ENCODE measurements at regions not wholly inside any gene's neighbourhood (a gene's known extent, or its start where the extent isn't known, plus 50 kb on each side); places are given as distances from the start of the nearest gene placed in this dataset.

- H2AFZ ChIP-seq (ENCODE audit: low read depth, low read length), result no peak overlapping the region
- no peak overlapping the region for H3K9ac ChIP-seq (ENCODE audit: low read length)
- H3K27me3 ChIP-seq (ENCODE audit: insufficient read depth, low read depth, low read length), result no peaks in the 10 kb centered on the region
- no peak overlapping the region for H3K27ac ChIP-seq (ENCODE audit: low read length)
- no peaks in the 10 kb centered on the region for H3K9me2 ChIP-seq (ENCODE audit: insufficient read depth, low read length)
- H3K4me3 ChIP-seq (ENCODE audit: low read length), result no peak overlapping the region
- no peaks in the 10 kb centered on the region for H3K9me3 ChIP-seq (ENCODE audit: low read length)
- no peaks in the 10 kb centered on the region for H3K79me2 ChIP-seq (replicated peaks; ENCODE audit: insufficient read depth, low read length)
- TF ChIP-seq SMC3 (conservative IDR thresholded peaks at IDR 0.05; ENCODE audit: poor library complexity), result no peak
- no peak for TF ChIP-seq EZH2 (IDR thresholded peaks at IDR 0.05; ENCODE audit: borderline replicate concordance, insufficient read depth, low read length, poor library complexity, severe bottlenecking)
- TF ChIP-seq, protein P1, sequence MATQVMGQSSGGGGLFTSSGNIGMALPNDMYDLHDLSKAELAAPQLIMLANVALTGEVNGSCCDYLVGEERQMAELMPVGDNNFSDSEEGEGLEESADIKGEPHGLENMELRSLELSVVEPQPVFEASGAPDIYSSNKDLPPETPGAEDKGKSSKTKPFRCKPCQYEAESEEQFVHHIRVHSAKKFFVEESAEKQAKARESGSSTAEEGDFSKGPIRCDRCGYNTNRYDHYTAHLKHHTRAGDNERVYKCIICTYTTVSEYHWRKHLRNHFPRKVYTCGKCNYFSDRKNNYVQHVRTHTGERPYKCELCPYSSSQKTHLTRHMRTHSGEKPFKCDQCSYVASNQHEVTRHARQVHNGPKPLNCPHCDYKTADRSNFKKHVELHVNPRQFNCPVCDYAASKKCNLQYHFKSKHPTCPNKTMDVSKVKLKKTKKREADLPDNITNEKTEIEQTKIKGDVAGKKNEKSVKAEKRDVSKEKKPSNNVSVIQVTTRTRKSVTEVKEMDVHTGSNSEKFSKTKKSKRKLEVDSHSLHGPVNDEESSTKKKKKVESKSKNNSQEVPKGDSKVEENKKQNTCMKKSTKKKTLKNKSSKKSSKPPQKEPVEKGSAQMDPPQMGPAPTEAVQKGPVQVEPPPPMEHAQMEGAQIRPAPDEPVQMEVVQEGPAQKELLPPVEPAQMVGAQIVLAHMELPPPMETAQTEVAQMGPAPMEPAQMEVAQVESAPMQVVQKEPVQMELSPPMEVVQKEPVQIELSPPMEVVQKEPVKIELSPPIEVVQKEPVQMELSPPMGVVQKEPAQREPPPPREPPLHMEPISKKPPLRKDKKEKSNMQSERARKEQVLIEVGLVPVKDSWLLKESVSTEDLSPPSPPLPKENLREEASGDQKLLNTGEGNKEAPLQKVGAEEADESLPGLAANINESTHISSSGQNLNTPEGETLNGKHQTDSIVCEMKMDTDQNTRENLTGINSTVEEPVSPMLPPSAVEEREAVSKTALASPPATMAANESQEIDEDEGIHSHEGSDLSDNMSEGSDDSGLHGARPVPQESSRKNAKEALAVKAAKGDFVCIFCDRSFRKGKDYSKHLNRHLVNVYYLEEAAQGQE (IDR thresholded peaks at IDR 0.05; ENCODE audit: borderline replicate concordance), result no peak
- no peak for TF ChIP-seq RAD21 (conservative IDR thresholded peaks at IDR 0.05)
- no peak for TF ChIP-seq POLR2AphosphoS5 (IDR thresholded peaks at IDR 0.05)
- no peak for TF ChIP-seq EP300 (conservative IDR thresholded peaks at IDR 0.05; ENCODE audit: poor library complexity, severe bottlenecking)
- TF ChIP-seq TAF1 (IDR thresholded peaks at IDR 0.05; ENCODE audit: low read depth), result no peak
- no peak for TF ChIP-seq MXI1 (conservative IDR thresholded peaks at IDR 0.05; ENCODE audit: poor library complexity, severe bottlenecking)
- TF ChIP-seq, protein P2, sequence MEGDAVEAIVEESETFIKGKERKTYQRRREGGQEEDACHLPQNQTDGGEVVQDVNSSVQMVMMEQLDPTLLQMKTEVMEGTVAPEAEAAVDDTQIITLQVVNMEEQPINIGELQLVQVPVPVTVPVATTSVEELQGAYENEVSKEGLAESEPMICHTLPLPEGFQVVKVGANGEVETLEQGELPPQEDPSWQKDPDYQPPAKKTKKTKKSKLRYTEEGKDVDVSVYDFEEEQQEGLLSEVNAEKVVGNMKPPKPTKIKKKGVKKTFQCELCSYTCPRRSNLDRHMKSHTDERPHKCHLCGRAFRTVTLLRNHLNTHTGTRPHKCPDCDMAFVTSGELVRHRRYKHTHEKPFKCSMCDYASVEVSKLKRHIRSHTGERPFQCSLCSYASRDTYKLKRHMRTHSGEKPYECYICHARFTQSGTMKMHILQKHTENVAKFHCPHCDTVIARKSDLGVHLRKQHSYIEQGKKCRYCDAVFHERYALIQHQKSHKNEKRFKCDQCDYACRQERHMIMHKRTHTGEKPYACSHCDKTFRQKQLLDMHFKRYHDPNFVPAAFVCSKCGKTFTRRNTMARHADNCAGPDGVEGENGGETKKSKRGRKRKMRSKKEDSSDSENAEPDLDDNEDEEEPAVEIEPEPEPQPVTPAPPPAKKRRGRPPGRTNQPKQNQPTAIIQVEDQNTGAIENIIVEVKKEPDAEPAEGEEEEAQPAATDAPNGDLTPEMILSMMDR (IDR thresholded peaks at IDR 0.05; ENCODE audit: poor library complexity, severe bottlenecking), result no peak
- no peak overlapping the region for H3K4me2 ChIP-seq (ENCODE audit: low read length)
- no peaks in the 10 kb centered on the region for H4K20me1 ChIP-seq (ENCODE audit: insufficient read depth)
- H3K36me3 ChIP-seq (ENCODE audit: insufficient read depth, low read length), result no peaks in the 10 kb centered on the region
- no peaks in the 10 kb centered on the region for H3F3A ChIP-seq (ENCODE audit: insufficient read depth, low read length, poor library complexity, severe bottlenecking)
These were observed 177.0 kb upstream of the VASH1 start for GRCh38 chr14:76584271-76584702.

DNA sequence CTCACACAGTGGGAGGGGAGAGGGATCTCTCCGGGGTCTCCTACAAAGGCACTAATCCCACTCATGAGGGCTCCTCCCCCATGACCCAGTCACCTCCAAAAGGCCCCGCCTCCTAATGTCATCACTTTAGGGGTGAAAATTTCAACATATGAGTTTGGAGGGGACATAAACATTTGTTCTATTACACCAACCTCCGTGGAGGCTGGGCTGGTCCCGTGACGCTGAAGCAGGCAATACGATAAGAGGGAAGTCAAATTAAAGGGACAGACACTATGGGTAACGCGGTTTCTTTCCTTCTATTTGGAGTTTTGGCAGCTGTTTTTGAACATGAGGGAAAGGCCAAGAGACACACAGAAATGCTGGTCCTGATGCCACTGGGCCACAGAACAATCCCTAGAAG lies 175.7 kb upstream of the VASH1 start:
- H2AFZ ChIP-seq (ENCODE audit: low read depth, low read length), result no peak overlapping the region
- H3K4me2 ChIP-seq (ENCODE audit: low read length), result no peak overlapping the region
- H3K79me2 ChIP-seq (replicated peaks; ENCODE audit: insufficient read depth, low read length), result no peaks in the 10 kb centered on the region
- no peaks in the 10 kb centered on the region for H3K27me3 ChIP-seq (ENCODE audit: insufficient read depth, low read depth, low read length)
- H4K20me1 ChIP-seq (ENCODE audit: insufficient read depth), result no peaks in the 10 kb centered on the region
- H3K36me3 ChIP-seq (ENCODE audit: insufficient read depth, low read length), result no peaks in the 10 kb centered on the region
- H3K9me3 ChIP-seq (ENCODE audit: low read length), result no peaks in the 10 kb centered on the region
- no peaks in the 10 kb centered on the region for H3K9me2 ChIP-seq (ENCODE audit: insufficient read depth, low read length)
- no peaks in the 10 kb centered on the region for H3F3A ChIP-seq (ENCODE audit: insufficient read depth, low read length, poor library complexity, severe bottlenecking)
- H3K27ac ChIP-seq (ENCODE audit: low read length), result no peak overlapping the region
- no peak overlapping the region for H3K4me3 ChIP-seq (ENCODE audit: low read length)
- H3K9ac ChIP-seq (ENCODE audit: low read length), result no peak overlapping the region
- no peak for TF ChIP-seq POLR2AphosphoS5 (IDR thresholded peaks at IDR 0.05)
- no peak for TF ChIP-seq SMC3 (conservative IDR thresholded peaks at IDR 0.05; ENCODE audit: poor library complexity)
- TF ChIP-seq EZH2 (IDR thresholded peaks at IDR 0.05; ENCODE audit: borderline replicate concordance, insufficient read depth, low read length, poor library complexity, severe bottlenecking), result no peak
- TF ChIP-seq MXI1 (conservative IDR thresholded peaks at IDR 0.05; ENCODE audit: poor library complexity, severe bottlenecking), result no peak
- TF ChIP-seq, protein P1 (IDR thresholded peaks at IDR 0.05; ENCODE audit: borderline replicate concordance), result no peak
- TF ChIP-seq EP300 (conservative IDR thresholded peaks at IDR 0.05; ENCODE audit: poor library complexity, severe bottlenecking), result no peak

All from neural cell (in vitro differentiated cells).